ENCODE measurements at regions not wholly inside any gene's neighbourhood (a gene's known extent, or its start where the extent isn't known, plus 50 kb on each side); places are given as distances from the start of the nearest gene placed in this dataset.

DNA sequence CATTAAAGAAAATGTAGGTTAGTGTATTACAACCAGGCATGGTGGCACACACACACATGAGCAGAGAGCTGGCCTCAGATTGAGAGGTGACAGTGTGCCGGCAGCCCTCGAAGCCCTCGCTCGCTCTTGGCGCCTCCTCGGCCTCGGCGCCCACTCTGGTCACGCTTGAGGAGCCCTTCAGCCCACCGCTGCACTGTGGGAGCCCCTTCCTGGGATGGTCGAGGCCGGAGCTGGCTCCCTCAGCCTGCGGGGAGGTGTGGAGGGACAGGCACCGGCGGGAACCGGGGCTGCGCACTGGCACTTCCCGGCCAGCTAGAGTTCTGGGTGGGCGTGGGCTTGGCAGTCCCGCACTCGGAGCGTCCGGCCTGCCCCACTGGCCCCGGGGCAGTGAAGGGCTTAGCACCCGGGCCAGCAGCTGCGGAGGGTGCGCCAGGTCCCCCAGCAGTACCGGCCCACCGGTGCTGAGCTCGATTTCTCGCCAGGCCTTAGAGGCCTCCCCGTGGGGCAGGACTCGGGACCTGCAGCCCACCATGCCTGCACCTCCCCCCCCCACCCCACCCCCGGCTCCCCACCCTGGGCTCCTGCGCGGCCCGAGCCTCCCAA, 80.4 kb upstream of the TMEM158 start:
- no peak for TF ChIP-seq POLR2A (IDR thresholded peaks at IDR 0.05)
- TF ChIP-seq, protein P1, sequence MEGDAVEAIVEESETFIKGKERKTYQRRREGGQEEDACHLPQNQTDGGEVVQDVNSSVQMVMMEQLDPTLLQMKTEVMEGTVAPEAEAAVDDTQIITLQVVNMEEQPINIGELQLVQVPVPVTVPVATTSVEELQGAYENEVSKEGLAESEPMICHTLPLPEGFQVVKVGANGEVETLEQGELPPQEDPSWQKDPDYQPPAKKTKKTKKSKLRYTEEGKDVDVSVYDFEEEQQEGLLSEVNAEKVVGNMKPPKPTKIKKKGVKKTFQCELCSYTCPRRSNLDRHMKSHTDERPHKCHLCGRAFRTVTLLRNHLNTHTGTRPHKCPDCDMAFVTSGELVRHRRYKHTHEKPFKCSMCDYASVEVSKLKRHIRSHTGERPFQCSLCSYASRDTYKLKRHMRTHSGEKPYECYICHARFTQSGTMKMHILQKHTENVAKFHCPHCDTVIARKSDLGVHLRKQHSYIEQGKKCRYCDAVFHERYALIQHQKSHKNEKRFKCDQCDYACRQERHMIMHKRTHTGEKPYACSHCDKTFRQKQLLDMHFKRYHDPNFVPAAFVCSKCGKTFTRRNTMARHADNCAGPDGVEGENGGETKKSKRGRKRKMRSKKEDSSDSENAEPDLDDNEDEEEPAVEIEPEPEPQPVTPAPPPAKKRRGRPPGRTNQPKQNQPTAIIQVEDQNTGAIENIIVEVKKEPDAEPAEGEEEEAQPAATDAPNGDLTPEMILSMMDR (IDR thresholded peaks at IDR 0.05): no peak

All from lower leg skin (tissue), 3 donors.